OCI-LY3 (cell line): ENCODE measurements at regions not wholly inside any gene's neighbourhood (a gene's known extent, or its start where the extent isn't known, plus 50 kb on each side); places are given as distances from the start of the nearest gene placed in this dataset.

Source experiments
- H2AFZ ChIP-seq: fragments of 200-600, 300-600 bp; shearing (Covaris generic); 2 replicates; pipeline ENCODE4 v1.6.0; 2014; ENCODE audit warnings: antibody characterized with exemption, low read depth, low read length
- H3K27ac ChIP-seq: fragments of 200-600, 300-600 bp; sonication (generic); 2 replicates; pipeline ENCODE4 v1.5.1; 2014; ENCODE audit warnings: mild to moderate bottlenecking, low read length, moderate library complexity, mixed read lengths
- H3K27me3 ChIP-seq: fragments of 200-600, 300-600 bp; sonication (generic); 2 replicates; pipeline ENCODE4 v1.6.1; 2014; ENCODE audit warnings: low read depth, low read length, mixed read lengths
- H3K36me3 ChIP-seq: fragments of 200-600, 300-600 bp; sonication (generic); replicated peaks from 2 replicates; pipeline ENCODE3; 2014; ENCODE audit warnings: low read depth, low read length, mixed read lengths
- H3K4me1 ChIP-seq: fragments of 300-600, 200-600 bp; sonication (generic); 2 replicates; pipeline ENCODE4 v1.6.1; 2014; ENCODE audit warnings: low read length, mixed read lengths
- H3K4me2 ChIP-seq: fragments of 200-600, 300-600 bp; sonication (generic); 2 replicates; pipeline ENCODE4 v1.6.1; 2014; ENCODE audit warnings: low read length, mixed read lengths
- H3K4me3 ChIP-seq: fragments of 300-600, 200-600 bp; sonication (generic); 2 replicates; pipeline ENCODE4 v1.5.1; 2014; ENCODE audit warnings: antibody characterized with exemption, mild to moderate bottlenecking, low read length, moderate library complexity
- H3K79me2 ChIP-seq: fragments of 300-600, 200-600 bp; shearing (Covaris generic); 2 replicates; pipeline ENCODE4 v1.6.1; 2014; ENCODE audit warnings: mild to moderate bottlenecking, low read length, mixed read lengths
- H3K9ac ChIP-seq: fragments of 300-600, 200-600 bp; shearing (Covaris generic); 2 replicates; pipeline ENCODE4 v1.6.0; 2014; ENCODE audit warnings: mild to moderate bottlenecking, low read length, moderate library complexity
- H3K9me3 ChIP-seq: fragments of 200-600, 300-600 bp; shearing (Covaris generic); 2 replicates; pipeline ENCODE4 v1.6.1; 2014; ENCODE audit warnings: low read length, mixed read lengths; ENCODE audit not compliant: insufficient read depth
- H4K20me1 ChIP-seq: fragments of 200-600, 300-600 bp; sonication (generic); 2 replicates; pipeline ENCODE4 v1.6.1; 2016; ENCODE audit warnings: low read length, mixed read lengths; ENCODE audit not compliant: insufficient read depth
- CTCF ChIP-seq: fragments of 200-600, 300-600 bp; sonication (generic); IDR thresholded peaks from 2 replicates; pipeline ENCODE4 v1.5.1; 2014; ENCODE audit warnings: antibody characterized with exemption, low read length, low read depth
- EZH2phosphoT487 ChIP-seq: fragments of 200-600 bp; shearing (Covaris generic); IDR thresholded peaks from 2 replicates; pipeline ENCODE4 v1.6.1; 2018; ENCODE audit warnings: antibody characterized with exemption, mixed run types, low read depth

GRCh38 chr3:28000608-28001007 lies 240.8 kb upstream of the CMC1 start:
- TF ChIP-seq CTCF = no peak
- TF ChIP-seq EZH2phosphoT487 = no peak
- H2AFZ ChIP-seq = no peak overlapping the region
- H3K9ac ChIP-seq = no peak overlapping the region
- H3K4me2 ChIP-seq = no peak overlapping the region
- H3K4me3 ChIP-seq = no peak overlapping the region
- H3K27me3 ChIP-seq = no peaks in the 10 kb centered on the region
- H3K9me3 ChIP-seq = no peaks in the 10 kb centered on the region
- H3K27ac ChIP-seq = no peak overlapping the region
- H4K20me1 ChIP-seq = no peaks in the 10 kb centered on the region
- H3K79me2 ChIP-seq = no peaks in the 10 kb centered on the region
- H3K4me1 ChIP-seq = no peaks in the 10 kb centered on the region
- H3K36me3 ChIP-seq = no peaks in the 10 kb centered on the region

GRCh38 chr3:28008235-28008634 lies 233.2 kb upstream of the CMC1 start:
- Histone ChIP-seq H3K79me2 (no peaks in the 10 kb centered on the region), H3K9me3 (no peaks in the 10 kb centered on the region), H3K9ac (no peak overlapping the region), H3K27ac (no peak overlapping the region), H3K4me3 (no peak overlapping the region), H3K36me3 (no peaks in the 10 kb centered on the region), H3K27me3 (no peaks in the 10 kb centered on the region), H2AFZ (0 out of 2 replicates have a peak overlapping the region, but pooled peaks have one; percentile 18), H3K4me1 (no peaks in the 10 kb centered on the region), H4K20me1 (no peaks in the 10 kb centered on the region), H3K4me2 (no peak overlapping the region)
- TF ChIP-seq EZH2phosphoT487 (no peak), CTCF (no peak)

GRCh38 chr3:28012830-28013229 lies 228.6 kb upstream of the CMC1 start:
- Histone ChIP-seq H2AFZ (no peak overlapping the region), H3K27me3 (no peaks in the 10 kb centered on the region), H3K27ac (no peak overlapping the region), H3K79me2 (no peaks in the 10 kb centered on the region), H3K36me3 (no peaks in the 10 kb centered on the region), H4K20me1 (no peaks in the 10 kb centered on the region), H3K4me2 (no peak overlapping the region), H3K4me3 (no peak overlapping the region), H3K9ac (no peak overlapping the region), H3K9me3 (no peaks in the 10 kb centered on the region), H3K4me1 (no peaks in the 10 kb centered on the region)
- no peak for TF ChIP-seq CTCF
- no peak for TF ChIP-seq EZH2phosphoT487

GRCh38 chr3:28013864-28014473 lies 227.4 kb upstream of the CMC1 start:
- Histone ChIP-seq H4K20me1 (no peaks in the 10 kb centered on the region), H2AFZ (no peak overlapping the region), H3K36me3 (no peaks in the 10 kb centered on the region), H3K9ac (no peak overlapping the region), H3K27ac (no peak overlapping the region), H3K27me3 (no peaks in the 10 kb centered on the region), H3K4me2 (no peak overlapping the region), H3K9me3 (no peaks in the 10 kb centered on the region), H3K4me1 (peaks cover under 1% of the 10 kb centered on the region; the same call in 1 of the 2 replicates), H3K4me3 (no peak overlapping the region), H3K79me2 (no peaks in the 10 kb centered on the region)
- TF ChIP-seq CTCF (no peak), EZH2phosphoT487 (no peak)
